GM21360 (cell line): ENCODE measurements at regions not wholly inside any gene's neighbourhood (a gene's known extent, or its start where the extent isn't known, plus 50 kb on each side); places are given as distances from the start of the nearest gene placed in this dataset.

ENCODE experiments used
- ATAC-seq: cut with Tn5 transposase; IDR thresholded peaks from one replicate; pipeline ENCODE4 v1.9.1; 2021; ENCODE audit warnings: mild to moderate bottlenecking, moderate library complexity; ENCODE audit not compliant: unreplicated experiment

GRCh38 chr3:153313302-153313965 is 151.4 kb downstream of the RAP2B start:
- ATAC-seq = no peak

GRCh38 chr3:153314038-153314437 is 152.0 kb downstream of the RAP2B start:
- no peak for ATAC-seq

- no peak for ATAC-seq
These were observed 153.8 kb downstream of the RAP2B start for GRCh38 chr3:153315781-153316180.

- ATAC-seq = no peak
These were observed 157.9 kb downstream of the RAP2B start for GRCh38 chr3:153319705-153320554.

GRCh38 chr3:153320585-153321128 is 158.6 kb downstream of the RAP2B start:
- no peak for ATAC-seq

- no peak for ATAC-seq
These were observed 166.7 kb downstream of the RAP2B start for GRCh38 chr3:153328690-153329089.

- no peak for ATAC-seq
These were observed 168.9 kb downstream of the RAP2B start for GRCh38 chr3:153330901-153331300.

- ATAC-seq = no peak
These were observed 169.7 kb downstream of the RAP2B start for GRCh38 chr3:153331676-153332075.

GRCh38 chr3:153334558-153334957 is 172.5 kb downstream of the RAP2B start:
- no peak for ATAC-seq

GRCh38 chr3:153337369-153337768 is 175.3 kb downstream of the RAP2B start:
- ATAC-seq = no peak

GRCh38 chr3:153338487-153338886 is 176.5 kb downstream of the RAP2B start:
- no peak for ATAC-seq

- no peak for ATAC-seq
These were observed 177.0 kb downstream of the RAP2B start for GRCh38 chr3:153339065-153339464.

- no peak for ATAC-seq
These were observed 182.2 kb downstream of the RAP2B start for GRCh38 chr3:153343988-153344782.

GRCh38 chr3:153348457-153349107 is 186.6 kb downstream of the RAP2B start:
- no peak for ATAC-seq

GRCh38 chr3:153349108-153349499 is 187.1 kb downstream of the RAP2B start:
- ATAC-seq = peak; percentile 98

- no peak for ATAC-seq
These were observed 188.4 kb downstream of the RAP2B start for GRCh38 chr3:153350420-153350819.

GRCh38 chr3:153354641-153355040 is 192.6 kb downstream of the RAP2B start:
- ATAC-seq = no peak

- no peak for ATAC-seq
These were observed 193.5 kb downstream of the RAP2B start for GRCh38 chr3:153355559-153355958.

GRCh38 chr3:153356908-153357307 is 194.9 kb downstream of the RAP2B start:
- ATAC-seq = no peak

- ATAC-seq = no peak
These were observed 195.4 kb downstream of the RAP2B start for GRCh38 chr3:153357436-153357835.
